ENCODE measurements at regions not wholly inside any gene's neighbourhood (a gene's known extent, or its start where the extent isn't known, plus 50 kb on each side); places are given as distances from the start of the nearest gene placed in this dataset.
A peak's percentile ranks its signal among the peaks of the same experiment; 100 is the strongest.

GRCh38 chr5:62935660-62936059 is 357.0 kb downstream of the LRRC70 start:
- H3K9me3 Mint-ChIP-seq: no peaks in the 10 kb centered on the region
- Histone ChIP-seq H3K27me3 (ENCODE audit: insufficient read depth, low read length) (no peaks in the 10 kb centered on the region), H4K8ac (replicated peaks; ENCODE audit: insufficient read length, low read depth, low read length) (no peak overlapping the region), H3K56ac (ENCODE audit: insufficient read length, low read depth, low read length) (no peak overlapping the region), H3K4me1 (ENCODE audit: insufficient read depth, low read length) (no peaks in the 10 kb centered on the region), H4K91ac (ENCODE audit: insufficient read length, low read depth, low read length) (no peak overlapping the region), H2BK5ac (ENCODE audit: insufficient read length, low read length) (no peak overlapping the region), H3K9ac (ENCODE audit: extremely low read depth, insufficient read length, low read length) (no peak overlapping the region), H2BK12ac (ENCODE audit: insufficient read length, low read depth, low read length) (no peak overlapping the region), H2BK120ac (ENCODE audit: low read depth, low read length, poor library complexity, severe bottlenecking) (no peak overlapping the region), H4K20me1 (ENCODE audit: control insufficient read depth, insufficient read depth, insufficient read length) (no peaks in the 10 kb centered on the region), H3T11ph (ENCODE audit: low read length) (no peak overlapping the region), H3K9me3 (ENCODE audit: control insufficient read depth, low read depth, low read length) (no peaks in the 10 kb centered on the region), H3K14ac (ENCODE audit: insufficient read depth, low read length) (peak overlapping the region; percentile 23; the same call in 1 of the 2 replicates), H4K5ac (ENCODE audit: insufficient read length, low read depth, low read length) (no peak overlapping the region), H2AFZ (ENCODE audit: low read length) (no peak overlapping the region), H3K4me2 (ENCODE audit: insufficient read depth, insufficient read length, low read length) (no peak overlapping the region), H3K4ac (ENCODE audit: low read depth, low read length) (no peak overlapping the region), H2BK20ac (ENCODE audit: low read depth, low read length, poor library complexity, severe bottlenecking) (no peak overlapping the region), H3K79me1 (ENCODE audit: insufficient read depth, low read depth, low read length, poor library complexity, severe bottlenecking) (no peaks in the 10 kb centered on the region), H3K23me2 (ENCODE audit: insufficient read length, low read depth, low read length, poor library complexity, severe bottlenecking) (no peaks in the 10 kb centered on the region), H3K27ac (ENCODE audit: insufficient read length, low read depth, low read length) (no peak overlapping the region), H3K79me2 (ENCODE audit: insufficient read depth, low read length) (no peaks in the 10 kb centered on the region), H2AK5ac (ENCODE audit: insufficient read length, low read length) (no peak overlapping the region), H3K23ac (ENCODE audit: insufficient read length, low read depth, low read length) (no peak overlapping the region), H3K18ac (ENCODE audit: insufficient read length, low read depth, low read length) (no peak overlapping the region), H2BK15ac (ENCODE audit: low read depth, low read length) (no peak overlapping the region)
- DNase-seq: no peak
- H3K27me3 Mint-ChIP-seq (ENCODE audit: low read depth): no peaks in the 10 kb centered on the region
- H3K27ac Mint-ChIP-seq: peak overlapping the region in 1 of 3 experiments; percentile 59; a peak in 2 of 7 replicates
- no peaks in the 10 kb centered on the region for H3K36me3 Mint-ChIP-seq (ENCODE audit: insufficient read depth in 1 of 3, low read depth in 3 of 3)
- TF ChIP-seq CTCF (conservative IDR thresholded peaks at IDR 0.05): no peak
- H3K4me3 Mint-ChIP-seq: no peak overlapping the region
- no CpG with 5 or more reads among the region's 3 CpGs for WGBS (ENCODE audit: extremely low coverage, insufficient read length, low lambda C conversion rate)
- H3K4me1 Mint-ChIP-seq: peaks cover 7 to 10% of the 10 kb centered on the region in 2 experiments; a peak in 3 of 4 replicates

All from H9 (cell line).